MM.1S (cell line): ENCODE measurements at regions not wholly inside any gene's neighbourhood (a gene's known extent, or its start where the extent isn't known, plus 50 kb on each side); places are given as distances from the start of the nearest gene placed in this dataset.

Experiments
- CTCF ChIP-seq: fragments of 300-600 bp; sonication (generic); IDR thresholded peaks from 2 replicates; pipeline ENCODE4 v1.5.1; 2016; ENCODE audit warnings: antibody characterized with exemption, low read length, mixed read lengths
- EZH2 ChIP-seq: fragments of 300-600 bp; sonication (generic); optimal IDR thresholded peaks from 2 replicates; pipeline ENCODE3; 2017; ENCODE audit warnings: low read depth, mild to moderate bottlenecking, antibody characterized with exemption, low read length, mixed read lengths

GRCh38 chr22:25403811-25404471 lies 160.5 kb upstream of the GRK3 start:
- no peak for TF ChIP-seq CTCF
- no peak for TF ChIP-seq EZH2
